WTC11 (cell line): ENCODE measurements at regions not wholly inside any gene's neighbourhood (a gene's known extent, or its start where the extent isn't known, plus 50 kb on each side); places are given as distances from the start of the nearest gene placed in this dataset.

ENCODE experiments used
- ATAC-seq: fragments of 200-7000 bp; cut with Tn5 transposase; 2 replicates; pipeline ENCODE4 v1.10.0; 2021; ENCODE audit warnings: mild to moderate bottlenecking, moderate library complexity
- CTCF ChIA-PET: fragments of 300-600 bp; sonication (Branson Sonifier 250); formaldehyde crosslinking; loops from one replicate; lab custom pipeline; 2021; ENCODE audit warnings: antibody characterized with exemption; lab: Charles Lee
- POLR2A ChIA-PET: fragments of 350-600 bp; sonication (Branson Sonifier 250); formaldehyde crosslinking; loops from one replicate; lab custom pipeline; 2021; ENCODE audit warnings: antibody characterized with exemption; lab: Charles Lee
- DNase-seq: peaks from one replicate; pipeline ENCODE4 v3.0.0; 2021; ENCODE audit warnings: low spot score
- H3K27ac Mint-ChIP-seq: 2 replicates; pipeline ENCODE4 v1.8.0; 2021; ENCODE audit warnings: mixed read lengths
- H3K27me3 Mint-ChIP-seq: 2 replicates; pipeline ENCODE4 v1.8.0; 2021; ENCODE audit warnings: low read depth, mild to moderate bottlenecking, moderate library complexity, mixed read lengths
- H3K36me3 Mint-ChIP-seq: 2 replicates; pipeline ENCODE4 v1.8.0; 2021; ENCODE audit warnings: mixed read lengths
- H3K4me1 Mint-ChIP-seq: 2 replicates; pipeline ENCODE4 v1.8.0; 2022; ENCODE audit warnings: mixed read lengths
- H3K4me3 Mint-ChIP-seq: 2 replicates; pipeline ENCODE4 v1.8.0; 2021; ENCODE audit warnings: mild to moderate bottlenecking, moderate library complexity, mixed read lengths
- H3K9me3 Mint-ChIP-seq: 2 replicates; pipeline ENCODE4 v1.8.0; 2021; ENCODE audit warnings: mixed read lengths
- ATF1 ChIP-seq: sonication (generic); formaldehyde crosslinking; IDR thresholded peaks from 2 replicates; pipeline ENCODE4 v1.8.1; 2023; ENCODE audit warnings: mild to moderate bottlenecking, moderate library complexity, missing genetic modification reagents
- ATF2 ChIP-seq: sonication (generic); formaldehyde crosslinking; IDR thresholded peaks from 2 replicates; pipeline ENCODE4 v1.8.1; 2022; ENCODE audit warnings: low read depth, missing genetic modification reagents, borderline replicate concordance
- CREB1 ChIP-seq: sonication (generic); formaldehyde crosslinking; IDR thresholded peaks from 2 replicates; pipeline ENCODE4 v1.8.0; 2023; ENCODE audit warnings: mild to moderate bottlenecking, missing genetic modification reagents
- E2F1 ChIP-seq: sonication (generic); formaldehyde crosslinking; IDR thresholded peaks from 2 replicates; pipeline ENCODE4 v1.8.0; 2022; ENCODE audit warnings: mild to moderate bottlenecking, missing genetic modification reagents
- ELF4 ChIP-seq: sonication (generic); formaldehyde crosslinking; IDR thresholded peaks from 2 replicates; pipeline ENCODE4 v1.8.1; 2022; ENCODE audit warnings: low read depth, mild to moderate bottlenecking, moderate library complexity, missing genetic modification reagents
- IRF2 ChIP-seq: sonication (generic); formaldehyde crosslinking; IDR thresholded peaks from 2 replicates; pipeline ENCODE4 v1.8.0; 2022; ENCODE audit warnings: low read depth, missing genetic modification reagents, borderline replicate concordance
- JUN ChIP-seq: sonication (generic); formaldehyde crosslinking; IDR thresholded peaks from 2 replicates; pipeline ENCODE4 v1.8.0; 2023; ENCODE audit warnings: mild to moderate bottlenecking, missing genetic modification reagents
- MAX ChIP-seq: sonication (generic); formaldehyde crosslinking; IDR thresholded peaks from 2 replicates; pipeline ENCODE4 v1.8.0; 2022; ENCODE audit warnings: mild to moderate bottlenecking, missing genetic modification reagents
- MXD4 ChIP-seq: fragments of 250-450 bp; sonication (Bioruptor Pico); IDR thresholded peaks from 2 replicates; pipeline ENCODE4 v1.8.0; 2021; ENCODE audit warnings: mild to moderate bottlenecking, moderate library complexity, borderline replicate concordance
- NFYB ChIP-seq: sonication (generic); formaldehyde crosslinking; conservative IDR thresholded peaks from 2 replicates; pipeline ENCODE4 v1.8.0; 2022; ENCODE audit warnings: low read depth, missing genetic modification reagents
- NR2C2 ChIP-seq: sonication (generic); formaldehyde crosslinking; IDR thresholded peaks from 2 replicates; pipeline ENCODE4 v1.8.0; 2022; ENCODE audit warnings: mild to moderate bottlenecking, missing genetic modification reagents
- NR3C1 ChIP-seq: sonication (generic); formaldehyde crosslinking; conservative IDR thresholded peaks from 2 replicates; pipeline ENCODE4 v1.8.1; 2023; ENCODE audit warnings: low read depth, mild to moderate bottlenecking, missing genetic modification reagents
- OVOL2 ChIP-seq: fragments of 250-450 bp; sonication (Bioruptor Pico); IDR thresholded peaks from 2 replicates; pipeline ENCODE4 v1.9.0; 2021; ENCODE audit warnings: mild to moderate bottlenecking, borderline replicate concordance
- RELA ChIP-seq: sonication (generic); formaldehyde crosslinking; IDR thresholded peaks from 2 replicates; pipeline ENCODE4 v1.8.1; 2022; ENCODE audit warnings: missing genetic modification reagents, mild to moderate bottlenecking, borderline replicate concordance
- RORB ChIP-seq: fragments of 250-450 bp; sonication (Bioruptor Pico); IDR thresholded peaks from 2 replicates; pipeline ENCODE4 v1.9.0; 2021; ENCODE audit warnings: mild to moderate bottlenecking
- ZNF219 ChIP-seq: sonication (generic); formaldehyde crosslinking; IDR thresholded peaks from 2 replicates; pipeline ENCODE4 v1.8.0; 2023; ENCODE audit warnings: missing genetic modification reagents, mild to moderate bottlenecking, borderline replicate concordance
- ZNF317 ChIP-seq: sonication (generic); formaldehyde crosslinking; IDR thresholded peaks from 2 replicates; pipeline ENCODE4 v1.8.1; 2023; ENCODE audit warnings: low read depth, mild to moderate bottlenecking, moderate library complexity, missing genetic modification reagents, borderline replicate concordance
- ZNF423 ChIP-seq: fragments of 250-450 bp; sonication (Bioruptor Pico); IDR thresholded peaks from 2 replicates; pipeline ENCODE4 v2.1.2; 2022; ENCODE audit warnings: mild to moderate bottlenecking, moderate library complexity
- TF ChIP-seq, protein P1 (sequence below): fragments of 250-450 bp; sonication (Bioruptor Pico); IDR thresholded peaks from 2 replicates; pipeline ENCODE4 v1.9.0; 2021; ENCODE audit warnings: mild to moderate bottlenecking
- TF ChIP-seq, protein P2 (sequence below): sonication (generic); formaldehyde crosslinking; IDR thresholded peaks from 2 replicates; pipeline ENCODE4 v1.8.1; 2023; ENCODE audit warnings: mild to moderate bottlenecking, moderate library complexity, missing genetic modification reagents
- TF ChIP-seq, protein P3 (sequence below): sonication (generic); formaldehyde crosslinking; IDR thresholded peaks from 2 replicates; pipeline ENCODE4 v1.8.0; 2023; ENCODE audit warnings: missing genetic modification reagents
- TF ChIP-seq, protein P4 (sequence below): sonication (generic); formaldehyde crosslinking; IDR thresholded peaks from 2 replicates; pipeline ENCODE4 v1.8.0; 2023; ENCODE audit warnings: mild to moderate bottlenecking, missing genetic modification reagents
- TF ChIP-seq, protein P5 (sequence below): sonication (generic); formaldehyde crosslinking; IDR thresholded peaks from 2 replicates; pipeline ENCODE4 v1.8.1; 2022; ENCODE audit warnings: mild to moderate bottlenecking, moderate library complexity, missing genetic modification reagents

- no peak for TF ChIP-seq NR3C1 (CRISPR knock-in tag)
Observed at GRCh38 chr5:61649971-61650370, 317.9 kb downstream of the ZSWIM6 start (continued).

DNA sequence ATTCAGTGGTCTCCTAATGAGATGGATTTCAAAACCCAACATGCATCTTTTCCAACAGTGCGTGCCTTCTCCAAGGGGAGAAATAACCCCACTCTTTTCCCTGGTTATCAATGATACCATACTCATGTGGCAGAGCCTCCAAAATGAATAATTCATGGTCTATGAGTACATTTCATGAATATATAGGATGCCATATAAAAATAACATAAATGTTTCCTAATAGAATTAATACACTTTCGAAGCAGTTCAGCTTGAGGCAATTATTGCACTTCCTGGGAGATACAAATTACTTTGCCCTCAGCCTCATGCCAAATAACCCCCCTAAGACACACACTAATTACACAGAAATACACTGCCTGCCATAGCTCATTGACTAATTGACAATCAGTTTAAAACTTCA is 318.6 kb downstream of the ZSWIM6 start:
- POLR2A ChIA-PET = no interaction called here
- Mint-ChIP-seq H3K27me3 (peaks cover 2% of the 10 kb centered on the region; the same call in 1 of the 2 replicates), H3K36me3 (no peaks in the 10 kb centered on the region), H3K4me3 (no peak overlapping the region), H3K27ac (no peak overlapping the region), H3K9me3 (no peaks in the 10 kb centered on the region), H3K4me1 (peaks cover 10% of the 10 kb centered on the region)
- no peak for ATAC-seq
- CTCF ChIA-PET = interaction anchor here (2.2 kb wide), 1 partner anchor 28 kb away, joined by 5 read pairs; no protein-coding TSS in a partner anchor
- DNase-seq = no peak
- TF ChIP-seq, protein P1, sequence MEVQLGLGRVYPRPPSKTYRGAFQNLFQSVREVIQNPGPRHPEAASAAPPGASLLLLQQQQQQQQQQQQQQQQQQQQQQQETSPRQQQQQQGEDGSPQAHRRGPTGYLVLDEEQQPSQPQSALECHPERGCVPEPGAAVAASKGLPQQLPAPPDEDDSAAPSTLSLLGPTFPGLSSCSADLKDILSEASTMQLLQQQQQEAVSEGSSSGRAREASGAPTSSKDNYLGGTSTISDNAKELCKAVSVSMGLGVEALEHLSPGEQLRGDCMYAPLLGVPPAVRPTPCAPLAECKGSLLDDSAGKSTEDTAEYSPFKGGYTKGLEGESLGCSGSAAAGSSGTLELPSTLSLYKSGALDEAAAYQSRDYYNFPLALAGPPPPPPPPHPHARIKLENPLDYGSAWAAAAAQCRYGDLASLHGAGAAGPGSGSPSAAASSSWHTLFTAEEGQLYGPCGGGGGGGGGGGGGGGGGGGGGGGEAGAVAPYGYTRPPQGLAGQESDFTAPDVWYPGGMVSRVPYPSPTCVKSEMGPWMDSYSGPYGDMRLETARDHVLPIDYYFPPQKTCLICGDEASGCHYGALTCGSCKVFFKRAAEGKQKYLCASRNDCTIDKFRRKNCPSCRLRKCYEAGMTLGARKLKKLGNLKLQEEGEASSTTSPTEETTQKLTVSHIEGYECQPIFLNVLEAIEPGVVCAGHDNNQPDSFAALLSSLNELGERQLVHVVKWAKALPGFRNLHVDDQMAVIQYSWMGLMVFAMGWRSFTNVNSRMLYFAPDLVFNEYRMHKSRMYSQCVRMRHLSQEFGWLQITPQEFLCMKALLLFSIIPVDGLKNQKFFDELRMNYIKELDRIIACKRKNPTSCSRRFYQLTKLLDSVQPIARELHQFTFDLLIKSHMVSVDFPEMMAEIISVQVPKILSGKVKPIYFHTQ (CRISPR knock-in tag) = no peak
- TF ChIP-seq MXD4 (CRISPR knock-in tag) (no peak), RORB (no peak), ZNF317 (CRISPR knock-in tag) (no peak), JUN (no peak), MAX (CRISPR knock-in tag) (no peak), ATF1 (no peak), ZNF423 (no peak), NR2C2 (CRISPR knock-in tag) (no peak), ATF2 (CRISPR knock-in tag) (no peak)
- TF ChIP-seq, protein P2, sequence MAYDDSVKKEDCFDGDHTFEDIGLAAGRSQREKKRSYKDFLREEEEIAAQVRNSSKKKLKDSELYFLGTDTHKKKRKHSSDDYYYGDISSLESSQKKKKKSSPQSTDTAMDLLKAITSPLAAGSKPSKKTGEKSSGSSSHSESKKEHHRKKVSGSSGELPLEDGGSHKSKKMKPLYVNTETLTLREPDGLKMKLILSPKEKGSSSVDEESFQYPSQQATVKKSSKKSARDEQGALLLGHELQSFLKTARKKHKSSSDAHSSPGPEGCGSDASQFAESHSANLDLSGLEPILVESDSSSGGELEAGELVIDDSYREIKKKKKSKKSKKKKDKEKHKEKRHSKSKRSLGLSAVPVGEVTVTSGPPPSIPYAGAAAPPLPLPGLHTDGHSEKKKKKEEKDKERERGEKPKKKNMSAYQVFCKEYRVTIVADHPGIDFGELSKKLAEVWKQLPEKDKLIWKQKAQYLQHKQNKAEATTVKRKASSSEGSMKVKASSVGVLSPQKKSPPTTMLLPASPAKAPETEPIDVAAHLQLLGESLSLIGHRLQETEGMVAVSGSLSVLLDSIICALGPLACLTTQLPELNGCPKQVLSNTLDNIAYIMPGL = no peak
- TF ChIP-seq, protein P3, sequence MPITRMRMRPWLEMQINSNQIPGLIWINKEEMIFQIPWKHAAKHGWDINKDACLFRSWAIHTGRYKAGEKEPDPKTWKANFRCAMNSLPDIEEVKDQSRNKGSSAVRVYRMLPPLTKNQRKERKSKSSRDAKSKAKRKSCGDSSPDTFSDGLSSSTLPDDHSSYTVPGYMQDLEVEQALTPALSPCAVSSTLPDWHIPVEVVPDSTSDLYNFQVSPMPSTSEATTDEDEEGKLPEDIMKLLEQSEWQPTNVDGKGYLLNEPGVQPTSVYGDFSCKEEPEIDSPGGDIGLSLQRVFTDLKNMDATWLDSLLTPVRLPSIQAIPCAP = no peak
- TF ChIP-seq, protein P4, sequence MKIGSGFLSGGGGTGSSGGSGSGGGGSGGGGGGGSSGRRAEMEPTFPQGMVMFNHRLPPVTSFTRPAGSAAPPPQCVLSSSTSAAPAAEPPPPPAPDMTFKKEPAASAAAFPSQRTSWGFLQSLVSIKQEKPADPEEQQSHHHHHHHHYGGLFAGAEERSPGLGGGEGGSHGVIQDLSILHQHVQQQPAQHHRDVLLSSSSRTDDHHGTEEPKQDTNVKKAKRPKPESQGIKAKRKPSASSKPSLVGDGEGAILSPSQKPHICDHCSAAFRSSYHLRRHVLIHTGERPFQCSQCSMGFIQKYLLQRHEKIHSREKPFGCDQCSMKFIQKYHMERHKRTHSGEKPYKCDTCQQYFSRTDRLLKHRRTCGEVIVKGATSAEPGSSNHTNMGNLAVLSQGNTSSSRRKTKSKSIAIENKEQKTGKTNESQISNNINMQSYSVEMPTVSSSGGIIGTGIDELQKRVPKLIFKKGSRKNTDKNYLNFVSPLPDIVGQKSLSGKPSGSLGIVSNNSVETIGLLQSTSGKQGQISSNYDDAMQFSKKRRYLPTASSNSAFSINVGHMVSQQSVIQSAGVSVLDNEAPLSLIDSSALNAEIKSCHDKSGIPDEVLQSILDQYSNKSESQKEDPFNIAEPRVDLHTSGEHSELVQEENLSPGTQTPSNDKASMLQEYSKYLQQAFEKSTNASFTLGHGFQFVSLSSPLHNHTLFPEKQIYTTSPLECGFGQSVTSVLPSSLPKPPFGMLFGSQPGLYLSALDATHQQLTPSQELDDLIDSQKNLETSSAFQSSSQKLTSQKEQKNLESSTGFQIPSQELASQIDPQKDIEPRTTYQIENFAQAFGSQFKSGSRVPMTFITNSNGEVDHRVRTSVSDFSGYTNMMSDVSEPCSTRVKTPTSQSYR = no peak

- Mint-ChIP-seq H3K27ac (no peak overlapping the region), H3K9me3 (no peaks in the 10 kb centered on the region), H3K27me3 (peaks cover 2% of the 10 kb centered on the region; the same call in 1 of the 2 replicates), H3K4me1 (peaks cover 13% of the 10 kb centered on the region), H3K4me3 (no peak overlapping the region), H3K36me3 (no peaks in the 10 kb centered on the region)
- no peak for DNase-seq
- CTCF ChIA-PET = interaction anchor here (2.2 kb wide), 1 partner anchor 28 kb away, joined by 5 read pairs; no protein-coding TSS in a partner anchor
- POLR2A ChIA-PET = no interaction called here
- ATAC-seq = no peak
- TF ChIP-seq ELF4 (CRISPR knock-in tag) = no peak
- TF ChIP-seq, protein P5, sequence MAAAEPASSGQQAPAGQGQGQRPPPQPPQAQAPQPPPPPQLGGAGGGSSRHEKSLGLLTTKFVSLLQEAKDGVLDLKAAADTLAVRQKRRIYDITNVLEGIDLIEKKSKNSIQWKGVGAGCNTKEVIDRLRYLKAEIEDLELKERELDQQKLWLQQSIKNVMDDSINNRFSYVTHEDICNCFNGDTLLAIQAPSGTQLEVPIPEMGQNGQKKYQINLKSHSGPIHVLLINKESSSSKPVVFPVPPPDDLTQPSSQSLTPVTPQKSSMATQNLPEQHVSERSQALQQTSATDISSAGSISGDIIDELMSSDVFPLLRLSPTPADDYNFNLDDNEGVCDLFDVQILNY (CRISPR knock-in tag) = no peak
- TF ChIP-seq ZNF219 (CRISPR knock-in tag) = no peak
- no peak for TF ChIP-seq CREB1 (CRISPR knock-in tag)
- TF ChIP-seq NFYB (CRISPR knock-in tag) = no peak
- no peak for TF ChIP-seq IRF2 (CRISPR knock-in tag)
- no peak for TF ChIP-seq E2F1 (CRISPR knock-in tag)
- no peak for TF ChIP-seq RELA (CRISPR knock-in tag)
- no peak for TF ChIP-seq OVOL2 (CRISPR knock-in tag)
Observed at GRCh38 chr5:61651195-61651594, 319.1 kb downstream of the ZSWIM6 start.
